KOPT-K1 (cell line): ENCODE measurements at regions not wholly inside any gene's neighbourhood (a gene's known extent, or its start where the extent isn't known, plus 50 kb on each side); places are given as distances from the start of the nearest gene placed in this dataset.
"Not testable (repeated sequence)": the region's sequence is repeated elsewhere in the genome, so short reads cannot be mapped to it uniquely, and the experiment has no call there.

ENCODE experiments used
- H3K27ac ChIP-seq: fragments of 200-600 bp; sonication (generic); 2 replicates; pipeline ENCODE4 v1.5.1; 2016; ENCODE audit warnings: antibody characterized with exemption, mild to moderate bottlenecking, low read depth, low read length; ENCODE audit not compliant: poor library complexity, severe bottlenecking
- H3K36me3 ChIP-seq: fragments of 200-600 bp; sonication (generic); 2 replicates; pipeline ENCODE4 v1.5.1; 2017; ENCODE audit warnings: antibody characterized with exemption, mild to moderate bottlenecking, low read length, moderate library complexity; ENCODE audit not compliant: insufficient read depth
- H3K9me3 ChIP-seq: fragments of 200-600 bp; sonication (generic); 2 replicates; pipeline ENCODE4 v1.5.1; 2017; ENCODE audit warnings: antibody characterized with exemption, low read length, mild to moderate bottlenecking; ENCODE audit not compliant: insufficient read depth, poor library complexity, severe bottlenecking

DNA sequence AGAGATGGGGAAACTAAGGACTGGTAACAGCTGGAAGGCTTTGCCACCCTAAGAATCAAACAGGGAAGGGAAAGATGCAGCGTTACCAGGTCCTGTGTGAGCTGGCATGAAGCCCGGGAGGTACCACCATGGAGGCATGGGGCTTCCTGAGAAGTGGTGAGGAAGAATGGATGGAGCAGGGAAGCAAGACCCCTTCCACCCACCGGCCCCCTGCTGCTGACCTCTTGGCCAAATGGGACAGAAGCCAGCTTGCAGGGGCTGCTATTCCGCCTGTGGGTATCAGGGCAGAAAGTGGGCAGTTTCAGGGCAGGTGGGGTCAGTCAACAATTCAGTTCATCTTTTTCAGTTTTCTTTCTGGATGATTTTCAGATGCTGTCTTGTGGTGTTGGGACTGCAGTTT lies 1099.9 kb downstream of the TBC1D22A start:
- Histone ChIP-seq H3K27ac (no peak overlapping the region), H3K36me3 (no peaks in the 10 kb centered on the region), H3K9me3 (no peaks in the 10 kb centered on the region)

DNA sequence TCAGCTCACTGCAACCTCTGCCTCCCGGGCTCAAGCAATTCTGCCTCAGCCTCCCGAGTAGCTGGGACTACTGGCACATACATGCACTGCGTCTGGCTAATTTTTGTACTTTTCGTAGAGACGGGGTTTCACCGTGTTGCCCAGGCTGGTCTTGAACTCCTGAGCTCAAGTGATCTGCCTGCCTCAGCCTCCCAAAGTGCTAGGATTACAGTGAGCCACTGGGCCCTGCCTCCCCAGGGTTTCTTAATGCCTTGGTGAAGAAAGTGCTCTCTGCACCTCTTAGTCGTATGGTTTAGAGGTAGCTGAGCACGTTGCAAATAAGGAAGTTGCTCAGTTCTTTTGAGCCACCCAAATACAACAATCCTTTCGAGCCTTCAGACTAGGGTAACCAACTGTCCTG lies 1098.5 kb downstream of the TBC1D22A start:
- not testable (repeated sequence) for H3K9me3 ChIP-seq, H3K27ac ChIP-seq, H3K36me3 ChIP-seq

DNA sequence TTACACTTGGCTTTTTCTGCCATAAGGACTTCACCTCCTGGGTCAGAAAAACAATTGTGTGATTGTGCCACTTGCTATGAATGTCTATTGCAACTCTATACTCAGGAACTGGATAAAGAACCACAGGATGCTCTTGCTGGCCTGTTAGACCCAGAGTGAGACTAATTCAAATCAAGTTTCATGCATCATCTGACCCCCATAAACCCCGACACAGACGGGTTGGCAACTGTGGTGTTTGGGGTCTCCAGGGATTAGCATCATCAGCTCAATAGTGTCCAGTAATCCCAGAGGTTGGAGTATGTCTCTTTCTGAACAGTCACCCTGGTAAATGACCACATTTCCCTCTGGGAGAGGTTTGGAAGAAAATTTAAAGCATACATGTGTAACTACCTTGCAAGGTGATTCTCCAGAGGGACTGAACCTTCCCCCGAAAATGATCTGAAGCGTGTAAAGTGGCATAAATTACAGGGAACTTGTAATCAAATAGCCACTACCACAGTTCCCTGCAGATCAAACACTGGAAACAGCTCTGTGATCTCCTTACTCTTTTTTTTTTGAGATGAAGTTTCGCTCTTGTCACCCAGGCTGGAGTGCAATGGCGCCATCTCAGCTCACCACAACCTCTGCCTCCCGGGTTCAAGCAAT lies 1097.6 kb downstream of the TBC1D22A start:
- H3K9me3 ChIP-seq: no peaks in the 10 kb centered on the region
- no peak overlapping the region for H3K27ac ChIP-seq
- no peaks in the 10 kb centered on the region for H3K36me3 ChIP-seq

DNA sequence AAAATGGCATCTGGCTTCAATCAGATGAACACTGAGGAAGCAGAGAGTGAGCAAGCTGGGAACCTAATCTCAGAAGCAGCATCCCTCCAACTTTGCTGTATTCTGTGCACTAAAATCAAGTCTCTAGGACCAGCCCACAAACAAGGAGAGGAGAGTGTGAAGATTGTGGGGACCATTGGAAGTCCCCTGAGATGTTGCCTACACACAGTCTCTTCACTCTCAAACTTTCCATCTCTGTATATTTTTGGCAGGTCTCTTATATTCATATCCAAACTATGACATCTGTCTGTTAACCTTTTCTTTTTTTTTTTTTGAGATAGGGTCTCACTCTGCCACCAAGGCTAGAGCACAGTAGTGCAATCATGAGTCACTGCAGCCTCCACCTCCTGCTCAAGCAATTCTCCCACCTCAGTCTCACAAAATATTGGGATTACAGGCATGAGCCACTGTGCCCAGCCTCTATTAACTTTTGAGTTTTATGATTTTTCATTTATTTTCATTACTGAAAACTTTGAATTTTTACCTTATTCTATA lies 1096.4 kb downstream of the TBC1D22A start:
- Histone ChIP-seq H3K9me3 (no peaks in the 10 kb centered on the region), H3K27ac (no peak overlapping the region), H3K36me3 (no peaks in the 10 kb centered on the region)

DNA sequence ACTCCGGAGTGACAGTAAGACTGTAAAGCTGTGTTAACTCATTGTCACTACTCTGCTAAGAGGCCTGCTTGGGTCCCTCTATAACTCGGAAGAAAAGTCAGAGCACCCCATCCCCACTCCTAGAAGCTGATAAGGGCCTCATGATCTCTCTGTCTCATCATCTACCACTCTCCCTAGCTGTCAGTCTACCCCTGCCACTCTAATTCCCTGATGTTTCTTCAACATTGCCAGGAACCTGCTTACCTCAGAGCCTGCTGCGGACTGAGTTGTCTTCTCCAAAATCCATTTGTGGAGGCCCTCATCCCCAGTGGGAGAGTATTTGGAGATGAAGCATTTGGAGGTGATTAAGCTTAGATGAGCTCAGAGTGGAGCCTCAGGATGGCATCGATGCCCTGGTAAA lies 1092.2 kb downstream of the TBC1D22A start:
- Histone ChIP-seq H3K9me3 (no peaks in the 10 kb centered on the region), H3K27ac (no peak overlapping the region), H3K36me3 (no peaks in the 10 kb centered on the region)

DNA sequence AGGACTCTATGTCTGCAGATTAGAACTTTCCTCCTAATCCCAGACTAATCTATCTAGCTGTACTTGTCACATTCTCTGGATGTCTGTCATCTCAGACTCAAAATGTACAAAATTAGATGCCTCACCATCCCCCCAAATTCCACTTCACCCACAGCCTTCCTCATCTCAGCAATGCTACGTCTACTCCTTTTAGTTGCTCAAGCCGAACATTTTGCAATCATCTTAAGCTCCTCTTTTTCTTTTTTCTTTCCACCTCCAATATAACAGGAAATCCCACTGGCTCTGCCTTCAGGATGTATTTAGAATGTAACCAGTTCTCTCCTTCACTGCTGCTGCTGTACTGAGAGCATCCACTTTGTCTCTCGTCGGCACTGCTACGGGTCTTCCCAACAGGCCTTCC lies 1091.8 kb downstream of the TBC1D22A start:
- Histone ChIP-seq H3K27ac (no peak overlapping the region), H3K36me3 (no peaks in the 10 kb centered on the region), H3K9me3 (no peaks in the 10 kb centered on the region)

DNA sequence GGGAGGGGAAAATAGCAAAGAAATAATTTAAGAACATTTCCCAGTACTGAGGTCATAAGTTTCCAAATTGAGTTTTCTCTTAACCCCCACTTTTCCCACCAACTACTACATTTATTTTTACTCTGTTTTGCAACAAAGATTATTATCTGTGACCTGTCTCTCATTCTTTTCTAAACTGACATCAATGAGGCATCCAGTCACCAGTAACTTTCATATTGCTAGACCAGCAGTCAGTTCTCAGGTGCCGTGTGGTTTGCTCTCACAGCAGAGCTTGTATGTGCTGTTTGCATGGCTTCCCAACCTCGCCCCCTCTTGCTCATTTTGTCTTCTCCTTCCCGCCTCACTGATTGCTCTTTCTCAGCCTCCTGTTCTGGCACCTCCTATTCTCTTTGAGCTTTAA lies 1091.3 kb downstream of the TBC1D22A start:
- H3K27ac ChIP-seq: no peak overlapping the region
- no peaks in the 10 kb centered on the region for H3K36me3 ChIP-seq
- H3K9me3 ChIP-seq: no peaks in the 10 kb centered on the region

DNA sequence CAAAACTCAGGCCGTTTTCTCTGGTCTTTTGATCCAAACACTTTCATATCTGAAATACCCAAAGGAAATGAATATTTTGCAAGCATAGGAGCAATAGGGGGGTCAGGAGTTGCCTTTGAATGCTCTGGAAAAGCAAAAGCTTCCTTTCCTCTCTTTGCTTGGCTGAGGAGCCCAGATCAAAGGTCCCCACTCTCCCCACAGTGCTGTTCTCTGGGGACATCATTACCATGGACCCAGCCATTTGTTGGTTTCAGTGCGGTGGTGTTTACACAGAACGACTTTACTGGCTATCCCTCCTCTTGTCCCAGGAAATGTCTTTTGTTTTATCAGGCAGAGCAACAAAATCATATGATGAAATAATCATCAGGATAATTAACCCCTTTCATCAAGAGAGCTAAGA lies 1089.1 kb downstream of the TBC1D22A start:
- no peak overlapping the region for H3K27ac ChIP-seq
- no peaks in the 10 kb centered on the region for H3K9me3 ChIP-seq
- H3K36me3 ChIP-seq: no peaks in the 10 kb centered on the region

DNA sequence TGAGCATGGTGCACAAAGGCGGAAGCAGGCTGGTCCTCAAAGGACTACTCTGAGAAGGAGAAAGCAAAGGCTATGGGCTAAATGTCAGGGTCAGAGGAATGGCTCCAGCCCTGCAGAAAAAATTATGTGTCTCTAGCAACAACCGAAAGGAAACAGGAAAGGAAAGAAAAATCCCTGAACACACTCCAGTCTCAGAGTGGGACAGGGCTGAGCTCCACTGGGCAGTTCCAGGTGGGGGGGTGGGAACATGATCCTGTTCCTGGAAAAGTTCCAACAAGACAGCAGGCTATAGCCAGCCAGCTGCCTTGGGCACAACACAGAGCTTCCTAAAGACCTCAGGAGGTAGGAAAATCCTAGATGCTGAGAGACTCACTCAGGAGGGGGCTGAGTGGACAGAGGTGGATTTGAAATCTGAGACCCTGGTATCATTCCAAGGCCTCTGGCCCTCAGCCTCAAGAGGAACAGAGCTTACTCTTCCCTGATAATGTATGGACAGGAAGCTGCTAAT lies 1088.2 kb downstream of the TBC1D22A start:
- Histone ChIP-seq H3K36me3 (no peaks in the 10 kb centered on the region), H3K9me3 (no peaks in the 10 kb centered on the region), H3K27ac (no peak overlapping the region)

DNA sequence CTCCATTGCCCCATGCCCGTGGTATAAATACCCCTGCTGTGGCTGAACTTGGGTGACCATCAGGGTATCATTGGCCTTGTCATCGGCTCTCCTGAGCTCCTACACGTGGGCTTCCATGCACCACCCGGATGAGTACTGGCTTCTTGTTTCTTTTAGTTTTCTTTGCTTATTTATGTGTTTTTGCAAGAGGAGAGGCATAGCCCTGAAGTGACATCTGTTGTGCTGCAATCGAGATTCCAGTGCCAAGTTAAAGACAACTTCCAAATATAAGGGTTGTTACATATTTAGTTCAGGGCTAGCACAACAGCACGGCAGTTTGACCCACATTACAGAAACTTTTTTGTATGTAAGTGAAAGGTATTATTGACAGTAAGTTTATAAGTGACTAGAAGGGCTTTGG lies 1087.1 kb downstream of the TBC1D22A start:
- H3K9me3 ChIP-seq: no peaks in the 10 kb centered on the region
- no peaks in the 10 kb centered on the region for H3K36me3 ChIP-seq
- no peak overlapping the region for H3K27ac ChIP-seq

DNA sequence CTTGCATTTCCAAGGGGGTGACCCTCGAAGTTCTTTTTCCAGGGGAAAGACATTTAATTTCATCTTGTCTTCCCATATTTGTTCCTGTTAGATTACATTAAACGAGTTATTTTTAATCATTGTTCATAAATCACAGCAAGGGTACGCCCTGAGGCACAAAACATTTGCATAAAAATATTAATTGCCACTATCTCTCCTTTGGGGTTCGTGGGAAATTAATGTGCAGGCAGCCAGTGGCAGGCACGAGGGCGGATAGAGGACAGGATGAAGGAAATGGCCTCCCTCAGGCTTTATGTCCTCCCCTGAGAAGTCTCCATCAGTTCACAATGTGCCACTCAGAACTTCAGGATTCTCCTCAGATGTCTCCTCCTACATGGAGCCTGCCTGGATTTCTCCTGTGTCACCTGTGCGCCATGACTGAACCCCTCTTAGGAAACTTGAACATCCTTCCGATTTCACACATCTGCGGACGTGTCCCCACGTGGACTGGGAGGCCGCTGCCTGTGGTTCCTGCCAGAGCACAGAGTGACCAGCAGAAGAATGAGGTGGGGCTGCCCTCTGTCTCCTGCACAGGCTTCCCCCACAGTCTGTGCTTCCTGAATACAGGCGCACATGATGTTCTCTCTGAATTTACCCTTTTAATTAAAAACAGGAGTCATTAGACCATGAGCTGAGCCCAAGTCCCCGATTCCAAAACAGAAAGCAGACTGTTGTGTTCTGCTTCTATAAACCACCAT lies 1085.9 kb downstream of the TBC1D22A start:
- H3K36me3 ChIP-seq: no peaks in the 10 kb centered on the region
- H3K27ac ChIP-seq: no peak overlapping the region
- no peaks in the 10 kb centered on the region for H3K9me3 ChIP-seq

DNA sequence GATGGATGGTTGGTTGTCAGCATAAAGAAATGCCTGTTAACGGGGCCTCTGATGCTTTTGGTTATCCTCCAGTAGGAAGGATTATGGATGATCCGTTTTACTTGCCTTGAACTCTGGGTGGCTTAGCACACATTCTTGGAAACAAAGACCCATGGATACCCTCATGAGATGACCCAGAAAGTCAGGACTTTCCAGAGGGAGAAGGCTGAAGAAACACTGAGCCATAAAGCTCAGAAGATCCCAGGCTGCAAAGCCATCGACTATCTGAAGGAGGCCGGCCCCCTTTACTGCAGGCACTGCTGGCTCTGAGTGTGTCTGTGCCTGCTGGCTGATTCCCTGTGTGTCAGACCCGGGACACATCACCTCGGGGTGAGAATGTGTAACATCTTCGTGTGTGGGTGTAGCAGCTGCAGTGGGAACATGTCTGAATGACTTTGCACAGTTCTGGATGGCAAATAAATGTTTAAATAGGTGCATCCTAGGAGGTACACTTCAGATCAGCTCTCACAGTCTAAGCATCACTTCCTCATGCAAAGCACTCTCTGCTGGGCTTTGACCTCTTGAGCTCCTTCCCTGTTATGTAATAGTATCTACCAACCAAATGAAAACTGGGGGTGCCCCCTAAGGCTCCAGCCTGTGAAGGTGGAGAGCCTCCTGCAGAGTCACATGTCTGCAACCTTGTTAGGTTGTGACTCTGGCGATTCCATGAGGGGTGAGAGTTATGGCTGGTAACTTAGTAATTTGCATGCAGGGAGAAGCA lies 1084.9 kb downstream of the TBC1D22A start:
- Histone ChIP-seq H3K36me3 (no peaks in the 10 kb centered on the region), H3K27ac (no peak overlapping the region), H3K9me3 (no peaks in the 10 kb centered on the region)

DNA sequence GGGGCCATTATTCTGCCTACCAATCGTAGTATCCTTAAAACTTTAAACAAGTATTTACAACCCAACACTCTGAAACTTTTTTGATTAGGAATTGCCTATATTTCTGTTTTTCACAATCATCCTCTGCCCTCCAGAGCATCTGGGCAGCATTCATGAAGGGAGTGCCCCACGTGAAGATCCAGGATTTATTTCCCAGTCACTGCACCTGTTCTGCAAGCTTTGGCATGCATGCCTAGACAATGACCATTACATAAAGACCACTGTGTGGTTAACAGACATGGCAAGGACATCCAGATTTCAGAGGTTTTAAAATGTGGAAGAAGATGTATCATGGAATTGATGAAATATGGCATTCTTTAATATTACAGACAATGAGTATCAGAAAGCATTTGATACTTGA lies 1083.8 kb downstream of the TBC1D22A start:
- H3K36me3 ChIP-seq: no peaks in the 10 kb centered on the region
- no peaks in the 10 kb centered on the region for H3K9me3 ChIP-seq
- no peak overlapping the region for H3K27ac ChIP-seq

DNA sequence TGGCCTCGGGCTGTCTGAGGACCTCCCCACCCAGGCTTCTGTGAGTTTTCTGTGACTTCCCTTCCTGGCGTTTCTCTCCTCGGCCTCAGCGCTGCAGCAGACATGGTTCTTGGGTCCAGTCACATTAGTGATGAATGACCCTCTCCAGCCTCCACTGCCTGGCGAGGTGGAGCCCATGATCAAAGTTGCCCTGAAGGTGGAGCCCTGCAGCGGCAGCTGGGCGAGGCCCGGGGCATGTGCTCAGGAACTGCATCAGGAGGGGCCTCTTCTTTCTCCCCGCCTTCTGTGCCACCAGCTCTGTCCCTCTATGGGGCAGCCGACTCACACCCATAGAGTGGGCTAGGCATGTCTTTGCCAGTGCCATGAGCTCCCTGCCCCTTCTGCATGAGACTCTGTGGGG lies 1079.7 kb downstream of the TBC1D22A start:
- Histone ChIP-seq H3K36me3 (no peaks in the 10 kb centered on the region), H3K9me3 (no peaks in the 10 kb centered on the region), H3K27ac (no peak overlapping the region)

DNA sequence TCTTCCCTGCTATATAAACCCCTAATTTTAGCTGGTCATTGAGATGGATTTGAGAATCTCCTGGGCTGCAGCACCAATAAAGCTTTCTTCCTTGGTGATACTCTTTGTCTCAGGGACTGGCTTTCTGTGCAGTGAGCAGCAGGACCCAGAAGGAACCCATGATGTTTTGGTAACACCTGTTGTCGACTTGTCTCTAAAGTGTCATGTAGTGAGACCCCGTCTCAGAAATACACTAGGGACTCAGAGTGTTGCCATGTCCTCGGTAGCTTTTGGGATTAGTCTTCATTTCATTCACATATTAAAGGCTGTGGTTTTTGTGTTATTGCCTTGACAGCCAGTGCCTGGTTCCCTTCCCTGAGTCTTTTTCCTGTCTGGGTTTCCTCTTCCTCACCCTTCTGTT lies 1078.7 kb downstream of the TBC1D22A start:
- Histone ChIP-seq H3K36me3 (no peaks in the 10 kb centered on the region), H3K9me3 (no peaks in the 10 kb centered on the region), H3K27ac (no peak overlapping the region)
